ENCODE measurements at regions not wholly inside any gene's neighbourhood (a gene's known extent, or its start where the extent isn't known, plus 50 kb on each side); places are given as distances from the start of the nearest gene placed in this dataset.

- Histone ChIP-seq H3K27me3 (no peaks in the 10 kb centered on the region), H3K4me3 (no peak overlapping the region), H3K27ac (no peak overlapping the region), H3K36me3 (replicated peaks in 1 of 2) (no peaks in the 10 kb centered on the region), H3K4me1 (replicated peaks in 1 of 2) (no peaks in the 10 kb centered on the region), H3K9me3 (replicated peaks in 1 of 3) (no peaks in the 10 kb centered on the region)
- no peak for TF ChIP-seq POLR2A (IDR thresholded peaks at IDR 0.05)
- TF ChIP-seq, protein P1, sequence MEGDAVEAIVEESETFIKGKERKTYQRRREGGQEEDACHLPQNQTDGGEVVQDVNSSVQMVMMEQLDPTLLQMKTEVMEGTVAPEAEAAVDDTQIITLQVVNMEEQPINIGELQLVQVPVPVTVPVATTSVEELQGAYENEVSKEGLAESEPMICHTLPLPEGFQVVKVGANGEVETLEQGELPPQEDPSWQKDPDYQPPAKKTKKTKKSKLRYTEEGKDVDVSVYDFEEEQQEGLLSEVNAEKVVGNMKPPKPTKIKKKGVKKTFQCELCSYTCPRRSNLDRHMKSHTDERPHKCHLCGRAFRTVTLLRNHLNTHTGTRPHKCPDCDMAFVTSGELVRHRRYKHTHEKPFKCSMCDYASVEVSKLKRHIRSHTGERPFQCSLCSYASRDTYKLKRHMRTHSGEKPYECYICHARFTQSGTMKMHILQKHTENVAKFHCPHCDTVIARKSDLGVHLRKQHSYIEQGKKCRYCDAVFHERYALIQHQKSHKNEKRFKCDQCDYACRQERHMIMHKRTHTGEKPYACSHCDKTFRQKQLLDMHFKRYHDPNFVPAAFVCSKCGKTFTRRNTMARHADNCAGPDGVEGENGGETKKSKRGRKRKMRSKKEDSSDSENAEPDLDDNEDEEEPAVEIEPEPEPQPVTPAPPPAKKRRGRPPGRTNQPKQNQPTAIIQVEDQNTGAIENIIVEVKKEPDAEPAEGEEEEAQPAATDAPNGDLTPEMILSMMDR (IDR thresholded peaks at IDR 0.05): no peak
- intact Hi-C loops (cut with DNase I): no loop called here
- no peak for DNase-seq
- 65 to 78% (median 70%) methylated on average over 6 of the region's 6 CpGs for WGBS, 4 donors
Measured at GRCh38 chr3:181567311-181568075, 144.2 kb upstream of the SOX2 start.

DNA sequence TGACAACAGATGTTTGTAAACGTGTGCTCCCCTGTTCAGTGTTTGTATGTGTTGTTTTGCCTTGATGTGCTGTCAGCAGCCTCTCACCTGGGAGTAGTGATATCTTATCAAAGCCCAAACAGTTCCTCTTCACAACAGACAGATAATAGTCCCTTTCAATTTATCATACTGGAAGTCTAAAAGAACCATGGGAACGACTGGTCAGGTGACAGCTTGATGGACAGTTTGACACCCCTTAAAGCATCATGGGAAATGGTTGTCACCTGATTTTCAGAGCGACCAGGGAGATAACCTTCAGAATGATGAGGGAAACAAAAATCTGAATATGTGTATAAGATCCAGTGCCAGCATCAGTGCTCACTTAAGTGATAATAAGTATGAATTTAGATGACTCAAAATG is 146.3 kb upstream of the SOX2 start:
- WGBS, 4 donors: 17 to 33% (median 18%) methylated on average over 3 of the region's 3 CpGs
- Histone ChIP-seq H3K9me3 (replicated peaks in 1 of 3) (no peaks in the 10 kb centered on the region), H3K27ac (no peak overlapping the region), H3K4me3 (no peak overlapping the region), H3K27me3 (no peaks in the 10 kb centered on the region), H3K36me3 (replicated peaks in 1 of 2) (no peaks in the 10 kb centered on the region), H3K4me1 (replicated peaks in 1 of 2) (no peaks in the 10 kb centered on the region)
- TF ChIP-seq, protein P1 (IDR thresholded peaks at IDR 0.05): no peak
- TF ChIP-seq POLR2A (IDR thresholded peaks at IDR 0.05): no peak
- DNase-seq: no peak
- intact Hi-C loops (cut with DNase I): no loop called here

- no peaks in the 10 kb centered on the region for H3K27me3 ChIP-seq
- WGBS, 4 donors: 63 to 74% (median 69%) methylated on average over 1 of the region's 1 CpG
- DNase-seq: no peak
- TF ChIP-seq, protein P1 (IDR thresholded peaks at IDR 0.05): no peak
- TF ChIP-seq POLR2A (IDR thresholded peaks at IDR 0.05): no peak
- intact Hi-C loops (cut with DNase I): no loop called here
- no peaks in the 10 kb centered on the region for H3K9me3 ChIP-seq (replicated peaks in 1 of 3)
- H3K36me3 ChIP-seq (replicated peaks in 1 of 2): no peaks in the 10 kb centered on the region
- no peak overlapping the region for H3K4me3 ChIP-seq
- H3K4me1 ChIP-seq (replicated peaks in 1 of 2): no peaks in the 10 kb centered on the region
- H3K27ac ChIP-seq: no peak overlapping the region
Measured at GRCh38 chr3:181564222-181564621, 147.5 kb upstream of the SOX2 start.

GRCh38 chr3:181561139-181562031 is 150.3 kb upstream of the SOX2 start:
- TF ChIP-seq, protein P1 (IDR thresholded peaks at IDR 0.05): no peak
- TF ChIP-seq POLR2A (IDR thresholded peaks at IDR 0.05): no peak
- intact Hi-C loops (cut with DNase I): no loop called here
- Histone ChIP-seq H3K4me3 (no peak overlapping the region), H3K27ac (no peak overlapping the region), H3K9me3 (replicated peaks in 1 of 3) (no peaks in the 10 kb centered on the region), H3K36me3 (replicated peaks in 1 of 2) (no peaks in the 10 kb centered on the region), H3K4me1 (replicated peaks in 1 of 2) (no peaks in the 10 kb centered on the region), H3K27me3 (no peaks in the 10 kb centered on the region)
- no peak for DNase-seq
- WGBS, 4 donors: 58 to 64% (median 63%) methylated on average over 12 of the region's 12 CpGs

All from adrenal gland (tissue), 9 donors.